Stimulated activated CD4-positive, alpha-beta T cell treated with anti-CD3 and anti-CD28 coated beads, Interleukin-4, amount 100 ng/mL, for 1 hour (primary cell): ENCODE measurements at regions not wholly inside any gene's neighbourhood (a gene's known extent, or its start where the extent isn't known, plus 50 kb on each side); places are given as distances from the start of the nearest gene placed in this dataset.
"Not testable (repeated sequence)": the region's sequence is repeated elsewhere in the genome, so short reads cannot be mapped to it uniquely, and the experiment has no call there.

Experiments
- DNase-seq: peaks from one replicate; pipeline ENCODE4 v3.0.0-alpha.2; 2020

DNA sequence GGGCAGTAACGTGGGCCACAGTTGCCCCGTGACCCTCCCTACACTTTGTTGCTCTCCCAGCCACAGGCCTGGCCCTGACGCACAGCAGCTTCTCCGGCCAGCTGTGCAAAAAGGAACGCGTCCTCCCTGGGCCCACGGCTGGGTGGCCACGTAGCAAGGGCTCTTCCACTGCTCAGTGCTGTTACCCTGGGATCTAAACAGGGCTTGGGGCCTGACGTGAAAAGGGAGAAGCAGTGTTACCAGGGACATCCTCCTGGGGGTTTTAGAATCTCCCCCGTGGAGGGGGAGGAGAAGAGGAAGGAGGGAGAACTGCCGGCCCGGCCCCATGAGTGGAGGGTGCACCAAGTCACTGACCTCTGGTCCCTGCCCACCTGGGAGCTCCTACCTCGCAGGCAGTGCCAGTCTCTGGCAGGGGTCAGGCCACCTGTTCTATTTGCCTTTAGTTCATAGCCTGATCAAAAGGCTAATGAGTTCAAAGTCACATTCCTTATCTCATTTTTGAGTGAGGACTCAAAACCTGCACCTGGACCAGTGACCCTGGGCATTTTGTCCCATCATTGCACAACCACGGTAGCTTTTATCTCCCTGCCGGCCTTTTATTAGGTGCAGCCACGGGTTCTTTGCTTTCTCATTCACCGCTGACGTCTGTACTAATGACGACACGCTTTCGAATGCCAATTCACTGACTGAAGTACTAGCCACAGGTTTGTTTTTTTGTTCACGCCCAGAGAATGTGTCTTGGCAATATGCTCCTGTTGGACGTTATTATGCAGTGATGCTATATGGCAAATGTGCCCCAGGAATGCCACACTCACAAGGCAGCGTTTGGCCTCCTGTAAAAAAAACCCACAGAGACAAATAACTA is 4424.6 kb upstream of the TPTE start:
- DNase-seq: not testable (repeated sequence)

GRCh38 chr21:6097736-6098135 is 4423.6 kb upstream of the TPTE start:
- not testable (repeated sequence) for DNase-seq

DNA sequence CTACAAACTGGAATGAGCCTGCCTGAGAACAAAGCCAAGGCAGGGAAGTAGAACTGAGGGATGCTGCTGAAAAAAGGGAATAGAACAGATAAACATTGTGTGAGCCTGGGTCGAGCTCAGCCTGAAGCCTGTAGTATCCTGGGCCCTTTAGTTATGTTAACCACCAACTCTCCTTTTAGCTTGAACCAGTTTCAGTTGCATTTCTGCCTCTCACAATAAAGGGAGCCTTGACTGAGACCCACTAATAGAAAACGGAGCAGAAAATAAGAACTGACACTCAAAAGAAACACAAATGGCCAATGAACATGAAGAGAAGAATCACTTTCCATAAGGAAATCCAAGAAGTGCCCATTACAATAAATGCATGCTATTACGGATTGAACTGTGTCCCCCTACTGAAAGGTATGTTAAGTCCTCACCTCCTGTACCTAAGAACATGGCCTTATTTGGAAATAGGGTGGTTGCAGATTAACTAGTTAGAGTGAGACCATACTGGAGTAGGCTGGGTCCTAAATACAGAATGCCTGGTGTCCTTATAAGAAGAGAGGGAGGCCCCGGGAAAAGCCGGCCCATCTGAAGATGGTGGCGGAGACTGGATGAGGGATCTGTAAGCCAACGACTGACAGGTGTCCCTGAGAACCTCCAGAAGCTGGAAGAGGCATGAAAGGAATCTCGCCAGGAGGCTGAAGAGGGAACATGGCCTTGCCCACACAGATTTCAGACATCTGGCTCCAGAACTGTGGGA is 4423.0 kb upstream of the TPTE start:
- not testable (repeated sequence) for DNase-seq

DNA sequence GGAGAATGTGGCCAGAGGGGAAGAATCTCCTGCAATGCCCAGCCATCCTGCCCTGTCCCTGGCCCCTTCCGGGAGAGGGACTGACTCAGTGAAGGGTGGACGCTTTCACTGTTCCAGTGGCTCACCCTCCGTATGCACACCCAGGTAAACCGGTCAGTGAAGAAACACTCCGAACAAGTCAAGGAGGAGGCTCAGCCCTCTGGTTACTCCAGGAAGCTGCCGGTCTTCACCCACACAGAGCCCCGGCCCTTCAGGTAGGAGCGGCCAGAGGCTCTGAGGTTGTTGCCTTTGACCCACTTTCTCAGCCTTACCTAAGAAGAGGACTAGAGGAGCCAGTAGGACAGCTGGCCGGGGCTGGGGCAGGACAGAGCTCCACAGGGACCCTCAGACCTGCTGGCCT is 4419.8 kb upstream of the TPTE start:
- not testable (repeated sequence) for DNase-seq

GRCh38 chr21:6104546-6104945 is 4416.8 kb upstream of the TPTE start:
- DNase-seq: not testable (repeated sequence)

DNA sequence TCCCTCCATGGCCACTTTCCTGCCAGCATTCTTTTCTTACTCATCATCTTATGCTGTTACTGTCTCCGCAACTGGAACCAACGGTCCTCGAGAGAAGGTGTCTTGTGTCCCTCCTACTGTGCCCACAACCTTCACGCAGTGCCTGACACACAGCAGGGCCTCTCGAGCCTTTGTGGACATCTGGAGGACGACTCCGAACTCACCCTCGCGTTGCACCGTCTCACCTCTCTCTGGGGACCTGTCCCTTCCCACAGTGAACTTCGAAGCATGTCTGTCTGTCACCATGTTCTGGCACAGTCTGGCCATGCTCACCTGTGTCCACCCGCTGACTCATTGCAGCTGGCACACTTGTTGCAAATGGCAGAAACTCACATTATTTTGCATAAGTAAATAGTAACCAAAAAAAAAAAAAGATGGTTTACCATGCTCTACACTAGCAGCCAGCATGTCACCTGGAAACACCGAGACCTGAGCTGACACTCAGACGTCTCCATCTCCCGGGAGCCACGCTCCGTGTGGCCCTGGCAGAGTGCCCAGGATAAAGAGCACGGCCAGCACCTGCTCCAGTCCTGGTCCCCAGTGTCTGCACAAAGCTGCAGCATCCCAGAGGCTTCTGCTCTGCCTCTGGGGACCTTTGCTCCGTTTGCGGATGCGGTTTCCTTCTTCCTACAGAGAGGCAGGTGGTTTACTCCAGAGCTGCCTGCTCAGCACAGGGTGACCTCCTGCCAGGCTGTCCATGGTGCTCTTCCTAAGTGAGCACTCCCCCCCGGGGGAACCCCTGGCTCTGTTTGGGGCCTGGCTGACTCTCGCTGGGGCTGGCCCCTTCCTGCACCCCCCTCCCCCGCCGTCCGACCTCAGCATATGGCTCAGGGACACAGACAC is 4414.5 kb upstream of the TPTE start:
- DNase-seq: not testable (repeated sequence)

DNA sequence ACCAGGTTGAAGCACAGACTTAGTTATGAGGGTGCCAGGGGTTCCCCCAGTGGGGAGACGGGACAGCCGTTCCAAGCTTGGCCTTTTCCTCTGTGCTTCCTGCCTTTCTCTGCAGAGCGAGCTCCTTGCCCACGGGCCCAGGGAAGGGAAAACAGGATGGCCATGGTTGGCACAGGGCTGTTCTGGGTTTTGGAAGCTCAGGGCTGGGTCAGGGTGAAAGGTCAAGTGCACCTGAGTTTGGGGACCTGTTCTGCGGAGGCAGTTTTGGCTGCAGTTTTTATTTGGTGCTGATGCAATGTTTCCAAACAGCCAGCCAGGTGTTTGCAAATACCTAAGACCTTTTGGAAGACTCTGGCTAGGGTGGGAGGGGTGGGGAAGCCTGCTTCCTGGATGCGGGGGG is 4412.5 kb upstream of the TPTE start:
- DNase-seq: not testable (repeated sequence)

DNA sequence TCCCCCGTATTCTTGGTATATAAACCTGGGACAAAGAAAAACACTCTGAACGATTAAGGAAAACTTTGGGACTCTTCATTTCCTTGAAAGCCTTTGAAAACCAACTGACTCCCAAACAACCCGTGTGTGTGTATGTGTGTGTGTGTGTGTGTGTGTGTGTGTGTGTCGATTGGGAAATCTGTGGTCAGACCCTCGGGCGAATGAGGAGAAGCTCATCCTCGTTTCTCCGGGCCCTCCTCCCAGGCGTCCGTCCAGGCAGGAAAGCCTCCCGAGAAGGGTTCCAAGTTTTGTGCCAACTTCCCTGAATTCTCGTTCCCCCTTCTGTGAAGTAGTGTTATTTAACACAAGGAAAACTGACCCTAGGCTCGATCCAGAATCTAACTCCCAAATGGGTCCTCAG is 4411.6 kb upstream of the TPTE start:
- not testable (repeated sequence) for DNase-seq

- DNase-seq: not testable (repeated sequence)
These were observed 4410.6 kb upstream of the TPTE start for GRCh38 chr21:6110716-6111343.

DNA sequence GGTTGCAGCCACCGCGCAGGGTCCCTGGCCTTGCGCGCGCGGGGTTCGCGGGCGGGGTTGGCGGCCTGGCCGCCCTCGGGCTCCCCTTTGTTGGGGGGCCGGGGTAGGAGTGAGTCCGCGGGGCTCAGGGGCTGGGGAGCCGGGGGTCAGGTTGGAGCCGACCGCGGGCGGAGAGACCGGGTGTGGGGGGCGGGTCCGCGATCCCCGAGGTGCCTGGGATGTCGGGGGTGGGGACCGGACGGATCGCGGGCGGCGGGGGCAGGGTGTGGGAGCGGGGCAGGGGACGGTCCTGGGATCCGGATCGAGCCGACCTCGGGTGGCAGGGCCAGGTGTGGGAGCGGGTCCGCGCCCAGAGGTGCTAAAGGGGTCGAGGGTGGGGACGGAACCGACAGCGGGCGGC is 4410.0 kb upstream of the TPTE start:
- DNase-seq: not testable (repeated sequence)

- DNase-seq: not testable (repeated sequence)
These were observed 4403.0 kb upstream of the TPTE start for GRCh38 chr21:6118336-6118735.

DNA sequence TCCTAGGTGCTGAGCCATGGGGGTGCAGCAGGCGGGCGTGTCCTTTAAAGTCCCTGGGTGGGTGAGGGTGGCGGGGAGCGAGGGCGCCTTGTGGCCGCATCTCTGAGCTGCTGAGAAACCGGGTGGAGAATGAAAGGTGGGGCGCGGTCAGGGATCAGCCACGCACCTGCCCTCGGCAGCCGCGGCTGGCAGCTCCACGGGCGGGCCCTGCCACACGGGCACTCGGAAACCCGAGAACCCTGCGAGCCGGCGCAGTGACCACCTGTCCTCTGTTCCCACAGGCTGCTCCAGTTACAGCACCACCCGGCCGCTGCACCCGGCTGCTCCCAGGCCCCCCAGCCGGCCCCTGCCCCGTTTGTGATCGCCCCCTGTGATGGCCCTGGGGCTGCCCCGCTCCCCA is 4400.5 kb upstream of the TPTE start:
- not testable (repeated sequence) for DNase-seq

GRCh38 chr21:6122629-6123028 is 4398.8 kb upstream of the TPTE start:
- DNase-seq: not testable (repeated sequence)

DNA sequence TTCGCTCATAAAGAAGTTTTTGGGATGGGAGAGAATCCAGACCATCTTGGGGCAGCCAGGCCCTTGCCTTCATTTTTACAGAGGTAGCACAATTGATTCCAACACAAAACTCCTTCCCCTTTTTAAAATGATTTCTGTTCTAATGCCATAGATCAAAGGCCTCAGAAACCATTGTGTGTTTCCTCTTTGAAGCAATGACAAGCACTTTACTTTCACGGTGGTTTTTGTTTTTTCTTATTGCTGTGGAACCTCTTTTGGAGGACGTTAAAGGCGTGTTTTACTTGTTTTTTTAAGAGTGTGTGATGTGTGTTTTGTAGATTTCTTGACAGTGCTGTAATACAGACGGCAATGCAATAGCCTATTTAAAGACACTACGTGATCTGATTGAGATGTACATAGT is 4398.2 kb upstream of the TPTE start:
- not testable (repeated sequence) for DNase-seq

DNA sequence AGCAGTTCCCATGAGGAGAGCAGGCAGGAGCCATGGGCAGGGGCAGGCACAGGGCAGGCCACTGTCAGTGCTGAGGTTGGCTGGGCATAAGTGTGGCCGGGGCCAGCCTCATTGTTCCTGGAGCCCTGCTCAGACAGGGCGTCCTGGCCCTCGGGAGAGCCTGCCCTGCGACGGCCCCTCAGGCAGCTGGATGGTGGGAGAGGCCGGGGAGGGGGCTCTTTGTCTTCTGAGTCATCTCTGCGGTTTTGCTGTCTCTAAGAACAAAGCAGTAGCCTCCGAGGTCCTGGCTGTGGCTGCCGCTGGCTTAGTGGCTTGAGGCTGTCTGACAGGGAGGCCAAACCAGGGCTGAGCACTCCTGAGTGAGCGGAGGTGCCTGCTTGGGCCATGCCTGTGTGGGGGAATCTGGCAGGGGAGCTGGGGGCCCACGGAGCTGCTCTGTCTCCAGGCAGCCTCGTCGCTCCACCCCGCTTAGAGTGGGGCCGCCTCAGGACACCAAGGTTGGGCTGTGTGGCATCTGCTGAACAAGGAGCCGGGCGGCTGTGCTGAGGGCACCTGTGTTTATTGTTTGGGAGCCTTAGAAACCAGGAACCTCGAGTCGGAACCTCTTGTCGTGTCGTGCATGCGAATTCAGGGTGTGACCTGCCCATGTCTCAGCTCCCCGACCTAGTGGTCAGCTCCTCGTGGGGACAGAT is 4395.7 kb upstream of the TPTE start:
- not testable (repeated sequence) for DNase-seq

GRCh38 chr21:6126976-6127732 is 4394.2 kb upstream of the TPTE start:
- DNase-seq: not testable (repeated sequence)

DNA sequence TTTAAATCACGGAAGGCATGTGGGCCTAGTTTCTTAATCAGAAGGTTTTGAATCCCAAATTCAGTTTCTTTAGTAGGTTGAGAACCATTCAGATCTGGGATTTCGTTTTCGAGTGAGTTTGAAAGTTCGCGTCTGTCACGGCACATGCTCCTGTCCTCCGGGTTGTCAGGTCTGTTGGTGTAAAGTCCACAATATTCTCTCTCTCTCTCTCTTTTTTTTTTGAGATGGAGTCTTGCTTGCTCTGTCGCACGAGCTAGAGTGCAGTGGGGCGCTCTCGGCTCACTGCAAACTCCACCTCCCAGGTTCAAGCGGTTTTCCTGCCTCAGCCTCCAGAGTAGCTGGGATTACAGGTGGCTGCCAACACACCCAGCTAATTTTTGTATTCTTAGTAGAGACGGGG is 4390.6 kb upstream of the TPTE start:
- DNase-seq: not testable (repeated sequence)

DNA sequence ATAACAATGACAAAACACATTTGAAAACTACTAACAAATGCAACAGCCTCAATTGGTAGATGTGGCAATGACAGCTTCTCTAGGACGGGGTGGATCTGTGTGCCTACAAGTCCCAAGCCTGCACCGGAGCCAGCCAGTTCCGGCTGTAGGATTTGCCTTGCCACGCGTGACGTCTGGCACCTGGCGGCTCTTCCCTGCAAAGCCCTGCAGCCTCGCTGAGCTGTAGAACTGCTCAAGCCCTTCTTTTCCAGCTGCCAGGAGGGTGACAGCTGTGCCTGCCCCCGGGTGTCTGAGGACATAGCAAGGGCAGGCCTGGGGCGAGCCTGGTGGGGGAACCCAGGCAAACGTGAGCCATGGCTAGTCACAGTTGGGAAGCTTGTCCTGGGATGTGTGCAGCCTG is 4388.0 kb upstream of the TPTE start:
- not testable (repeated sequence) for DNase-seq

- not testable (repeated sequence) for DNase-seq
These were observed 4387.3 kb upstream of the TPTE start for GRCh38 chr21:6133852-6134630.

- not testable (repeated sequence) for DNase-seq
These were observed 4384.7 kb upstream of the TPTE start for GRCh38 chr21:6136732-6137131.
